Activated CD8-positive, alpha-beta memory T cell treated with anti-CD3 and anti-CD28 coated beads for 48 hours (primary cell): ENCODE measurements at regions not wholly inside any gene's neighbourhood (a gene's known extent, or its start where the extent isn't known, plus 50 kb on each side); places are given as distances from the start of the nearest gene placed in this dataset.

Experiments
- DNase-seq, 3 experiments: peaks; one replicate each; pipeline ENCODE4 v3.0.0-alpha.2; 2020; ENCODE audit warnings: low read depth in 2 of 3, low spot score in 2 of 3

DNA sequence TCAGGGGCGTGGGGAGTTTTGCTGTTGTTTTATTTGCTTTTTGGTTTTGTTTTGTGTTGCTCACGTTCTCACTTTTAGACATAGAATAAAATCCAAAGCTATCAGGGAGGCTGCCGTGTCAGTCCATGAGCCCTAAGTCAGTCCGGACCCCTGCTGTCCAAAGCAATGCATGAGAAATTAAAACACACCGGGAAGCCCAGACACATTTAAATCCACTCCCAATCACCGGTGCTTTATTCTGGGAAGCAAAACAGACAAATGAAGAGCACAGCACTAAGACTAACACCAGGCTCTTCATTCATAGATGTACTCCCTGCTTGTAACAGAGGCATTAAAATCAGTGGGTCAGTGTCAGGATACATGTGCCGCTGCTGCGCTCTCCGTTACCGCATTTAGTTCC lies 180.9 kb downstream of the IRX2 start:
- DNase-seq: no peak

DNA sequence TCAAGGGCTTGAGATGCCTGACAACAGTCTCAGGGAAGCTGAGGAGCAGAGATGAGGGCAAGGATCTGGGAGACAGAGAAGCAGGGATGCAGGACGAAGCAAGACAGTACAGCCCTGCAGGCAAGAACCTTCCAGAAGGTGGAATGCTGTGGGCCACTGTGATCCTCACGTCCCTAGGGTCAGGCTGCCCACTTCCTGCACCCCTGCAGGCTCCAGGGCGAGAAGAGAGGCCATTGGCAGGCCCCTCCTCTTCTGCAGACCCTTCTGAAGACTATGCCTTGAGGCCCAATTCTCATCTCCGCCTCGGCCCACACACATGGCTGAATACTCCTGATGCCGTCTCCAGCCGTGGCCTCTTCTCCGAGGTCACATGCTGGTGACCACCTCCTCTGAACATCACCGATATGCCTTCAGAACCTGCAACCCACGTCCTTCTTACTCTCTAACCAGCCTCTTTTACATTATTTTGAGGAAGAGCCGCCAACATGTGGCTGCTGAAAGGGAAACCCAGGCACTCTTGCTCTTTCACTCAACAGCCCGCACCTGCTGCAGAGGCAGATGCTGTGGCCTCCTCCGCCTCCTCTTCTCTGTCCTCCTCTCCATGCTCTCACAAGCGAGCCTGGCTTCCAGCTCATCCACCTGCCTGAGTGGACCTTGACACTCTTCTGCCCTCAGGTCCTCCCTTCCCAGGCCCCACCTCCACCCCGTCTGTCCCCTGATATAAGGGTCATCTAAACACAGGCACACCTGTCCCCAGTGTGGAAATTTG lies 181.5 kb downstream of the IRX2 start:
- DNase-seq: no peak

DNA sequence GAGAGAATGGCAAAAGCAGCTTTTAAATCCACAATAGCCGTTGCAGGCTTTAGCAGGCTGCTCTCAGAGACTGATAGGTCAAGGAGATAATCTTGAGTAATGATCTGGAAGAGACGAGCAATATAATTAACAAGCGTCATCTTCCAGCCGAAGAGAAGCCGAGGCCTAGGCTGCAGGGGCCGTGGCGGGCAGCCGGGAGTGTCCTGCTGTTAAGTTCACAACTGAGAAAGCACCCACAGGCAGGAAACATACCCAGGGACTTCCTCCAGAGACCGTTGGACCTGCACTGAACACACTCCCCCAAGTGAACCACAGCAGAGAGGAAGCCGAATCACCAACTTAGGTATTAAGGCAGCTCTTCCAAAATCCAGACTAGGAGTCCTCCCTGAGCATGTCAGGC lies 182.3 kb downstream of the IRX2 start:
- no peak for DNase-seq

DNA sequence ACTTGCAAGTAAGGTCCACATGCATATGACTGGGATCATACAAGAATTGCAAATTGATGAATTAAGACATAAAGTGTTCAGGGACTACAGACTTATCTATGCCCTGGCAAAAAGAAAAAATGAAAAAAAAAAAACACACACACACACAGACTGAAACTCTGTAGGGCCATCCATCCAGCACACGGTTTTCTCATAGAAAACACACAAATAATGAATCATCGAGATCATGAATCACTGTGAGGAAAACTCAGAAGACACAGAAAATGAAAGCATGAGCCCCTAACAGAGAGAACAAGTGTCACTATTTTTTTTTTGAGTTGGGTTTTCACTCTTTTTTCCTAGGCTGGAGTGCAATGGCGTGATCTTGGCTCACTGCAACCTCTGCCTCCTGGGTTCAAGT lies 185.2 kb downstream of the IRX2 start:
- DNase-seq: no peak

DNA sequence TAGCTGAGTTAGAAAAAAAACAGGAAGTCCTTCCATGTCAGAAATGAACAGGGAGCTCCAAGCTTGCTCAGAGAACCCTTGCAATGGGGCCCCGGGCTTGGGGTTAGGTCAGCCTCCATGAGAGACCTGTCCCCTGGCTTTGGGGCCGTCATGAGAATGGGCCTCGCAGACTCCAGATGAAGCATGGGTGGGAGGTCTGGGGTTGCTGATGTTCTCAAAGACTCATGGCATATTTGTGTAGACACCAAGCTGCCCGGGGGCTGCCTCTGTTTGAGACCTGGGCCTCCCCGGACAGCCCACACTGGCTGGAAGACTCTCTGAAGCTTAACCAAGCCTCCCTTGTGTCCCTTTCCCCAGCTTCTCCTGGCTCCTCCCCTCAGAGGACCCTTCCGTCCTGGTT lies 186.3 kb downstream of the IRX2 start:
- no peak for DNase-seq

DNA sequence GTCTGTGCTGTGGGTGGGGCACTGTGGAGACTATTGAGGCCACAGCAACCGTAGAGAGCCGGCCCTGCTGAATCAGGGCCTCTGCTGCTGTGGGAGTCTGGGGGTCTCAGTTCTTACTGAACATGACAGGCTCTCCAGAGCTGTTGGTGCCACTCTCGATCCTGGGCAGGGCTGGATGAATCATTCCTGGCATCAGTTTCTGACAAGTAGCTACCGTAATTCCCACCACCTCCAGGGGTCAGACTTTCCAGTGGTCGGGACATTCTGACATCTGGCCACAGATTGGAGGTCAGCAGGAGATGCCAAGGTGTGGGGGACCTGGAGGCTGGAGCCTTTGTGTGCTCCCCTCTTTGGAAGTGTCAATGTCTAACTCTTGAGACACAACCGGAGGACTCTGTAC lies 188.4 kb downstream of the IRX2 start:
- no peak for DNase-seq

DNA sequence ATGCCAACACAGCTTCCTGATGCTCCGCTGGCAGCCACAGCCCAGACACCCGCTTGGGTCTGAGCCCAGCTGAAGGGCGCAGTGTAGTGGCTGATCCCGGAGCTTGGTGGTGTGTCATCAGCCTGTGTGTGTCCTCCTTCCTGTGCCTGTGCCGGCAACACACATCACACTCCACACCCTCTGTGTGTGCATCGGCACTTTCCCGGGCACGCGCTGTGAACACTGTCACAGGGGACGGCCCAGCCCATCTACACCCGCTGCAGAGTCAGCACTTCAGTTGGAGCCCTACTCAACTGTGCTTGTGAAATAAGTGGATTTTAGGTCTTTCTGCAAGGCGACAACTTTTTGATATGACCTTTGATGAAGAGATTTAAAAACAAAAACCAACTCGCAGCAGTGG lies 189.4 kb downstream of the IRX2 start:
- DNase-seq: no peak

DNA sequence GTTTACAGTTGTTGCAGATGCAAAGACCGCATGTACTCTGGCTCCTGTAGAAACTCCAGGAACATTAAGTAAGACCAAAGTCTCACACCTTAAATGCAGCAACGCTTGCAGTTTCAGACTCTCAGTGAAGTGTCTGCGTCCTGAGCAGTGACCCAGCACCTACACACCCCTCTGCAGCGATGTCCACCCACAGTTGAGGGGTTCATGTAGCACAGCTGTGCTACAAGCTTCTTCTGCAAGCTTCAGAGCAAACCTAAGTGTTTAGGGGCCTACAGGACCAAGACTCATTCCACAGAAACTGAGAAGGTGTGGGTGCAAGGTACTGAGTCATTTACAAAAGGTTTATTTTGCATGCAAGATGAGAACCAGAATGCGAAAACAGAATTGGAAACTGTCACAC lies 191.0 kb downstream of the IRX2 start:
- no peak for DNase-seq

DNA sequence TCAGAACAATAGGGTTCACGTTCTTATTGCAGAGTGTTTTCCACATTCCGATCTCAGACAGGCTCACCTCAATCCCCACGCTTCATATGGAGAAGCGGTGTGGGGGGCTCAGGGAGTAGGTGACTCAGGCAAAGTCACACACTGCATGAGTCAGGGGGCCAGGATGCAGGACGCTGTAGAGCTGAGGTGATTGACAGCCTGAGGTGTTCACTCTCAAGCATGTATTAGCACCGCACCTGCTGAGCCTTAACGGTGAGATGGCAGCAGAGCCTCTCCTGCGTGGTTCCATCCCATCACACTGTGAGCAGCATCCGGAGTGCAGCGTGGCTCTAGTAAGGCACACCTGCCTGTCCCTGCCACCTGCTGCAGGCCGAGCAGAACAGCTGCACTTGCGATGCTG lies 194.0 kb downstream of the IRX2 start:
- DNase-seq: no peak

DNA sequence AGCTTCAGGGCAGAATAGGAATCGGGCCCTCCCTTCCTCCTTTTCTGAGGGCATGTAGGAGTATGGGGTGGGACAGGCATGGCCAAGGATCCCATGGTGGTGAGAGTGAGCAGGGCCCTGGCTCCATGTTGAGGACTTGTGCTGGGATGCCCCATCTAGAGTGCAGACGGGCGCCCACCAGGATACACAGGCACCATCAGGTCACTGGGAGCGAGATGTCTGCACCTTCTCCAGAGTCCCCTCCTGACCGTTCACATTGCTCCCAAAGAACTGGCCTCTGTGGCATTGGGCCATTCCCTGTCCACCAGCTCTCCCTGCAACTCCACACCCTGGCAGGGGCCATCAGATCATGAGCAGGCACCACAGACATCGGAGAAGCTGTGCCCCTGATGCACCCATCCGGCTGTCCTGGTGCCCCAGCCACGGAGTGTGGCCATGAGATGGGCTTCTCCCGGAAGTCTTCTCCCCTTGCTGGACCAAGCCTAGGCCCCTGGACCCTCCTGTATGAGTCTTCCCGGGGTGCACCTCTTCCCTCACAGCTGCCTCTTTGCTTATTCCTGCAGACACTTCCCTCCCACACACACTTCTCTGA lies 195.0 kb downstream of the IRX2 start:
- no peak for DNase-seq

DNA sequence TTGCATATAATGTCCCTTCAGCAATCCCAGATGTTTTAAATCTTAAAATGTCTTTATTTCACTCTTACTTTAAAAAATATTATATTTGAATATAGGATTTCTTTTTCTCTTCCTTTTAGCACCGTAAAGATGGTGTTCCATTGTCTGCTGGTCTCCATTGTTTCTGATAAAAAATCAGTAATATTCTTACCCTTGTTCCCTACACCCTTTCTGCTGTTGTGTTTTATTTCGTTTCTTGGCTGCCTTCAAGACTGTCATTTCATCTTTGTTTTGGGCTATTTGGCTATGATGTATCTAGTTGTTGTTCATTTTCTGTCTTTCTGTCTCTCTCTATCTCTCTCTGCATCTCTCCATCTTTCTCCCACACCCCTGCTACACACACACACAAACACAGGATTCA lies 197.9 kb downstream of the IRX2 start:
- no peak for DNase-seq

DNA sequence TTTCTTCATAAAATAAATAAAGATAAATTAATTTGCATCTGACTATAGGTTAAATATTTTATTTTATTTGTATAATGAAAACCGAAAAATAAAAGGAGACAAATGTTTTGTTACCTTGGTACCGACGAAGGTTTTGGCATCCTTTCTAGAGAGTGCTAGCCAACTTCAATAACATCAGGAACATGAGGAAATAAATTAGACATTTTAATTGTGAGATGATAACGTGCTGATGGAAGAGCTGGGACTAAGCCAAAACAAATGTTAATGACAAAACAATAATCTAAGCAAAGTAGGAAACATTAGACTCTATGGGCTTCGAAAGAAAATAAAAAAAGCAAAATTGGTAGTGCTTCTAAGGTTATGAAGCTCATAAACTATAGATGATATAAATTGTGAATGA lies 201.0 kb downstream of the IRX2 start:
- no peak for DNase-seq

DNA sequence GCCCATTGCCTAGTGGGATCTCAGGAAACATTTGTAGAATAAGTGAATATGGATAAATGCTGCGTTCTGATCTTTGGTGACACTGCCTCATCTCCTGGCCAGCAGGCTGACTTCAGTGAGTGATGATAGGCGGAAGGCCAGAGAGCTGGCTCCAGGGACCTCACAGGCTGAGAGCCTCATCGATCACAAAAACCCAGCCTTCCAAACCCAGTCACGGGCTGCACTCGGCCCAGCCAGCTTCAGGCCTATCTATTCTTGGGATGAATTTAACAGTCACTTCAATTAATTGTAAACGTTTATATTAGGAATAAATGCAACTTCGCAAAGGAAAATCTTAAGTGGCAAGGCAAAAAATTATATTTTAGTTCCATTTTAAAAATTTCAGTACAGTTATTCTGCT lies 201.6 kb downstream of the IRX2 start:
- DNase-seq: no peak

DNA sequence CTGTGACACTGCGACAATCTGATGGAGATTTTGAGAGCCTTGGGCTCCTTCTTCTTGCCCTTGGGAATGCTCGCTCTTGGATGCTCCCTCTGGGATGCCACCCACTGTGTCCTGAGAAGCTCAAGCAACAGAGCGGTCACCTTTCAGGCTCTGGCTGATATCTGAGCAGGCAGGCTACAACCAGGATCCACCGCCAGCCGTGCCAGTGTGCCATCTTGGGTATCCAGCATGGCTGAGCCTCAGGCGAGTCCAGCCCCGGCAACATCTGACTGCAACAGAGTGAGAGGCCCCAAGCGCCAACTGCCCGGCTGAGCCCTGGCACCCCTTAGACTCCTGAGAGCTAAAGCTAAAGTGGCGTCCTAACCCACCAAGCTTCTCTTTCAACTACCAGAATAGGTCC lies 202.1 kb downstream of the IRX2 start:
- DNase-seq: no peak

DNA sequence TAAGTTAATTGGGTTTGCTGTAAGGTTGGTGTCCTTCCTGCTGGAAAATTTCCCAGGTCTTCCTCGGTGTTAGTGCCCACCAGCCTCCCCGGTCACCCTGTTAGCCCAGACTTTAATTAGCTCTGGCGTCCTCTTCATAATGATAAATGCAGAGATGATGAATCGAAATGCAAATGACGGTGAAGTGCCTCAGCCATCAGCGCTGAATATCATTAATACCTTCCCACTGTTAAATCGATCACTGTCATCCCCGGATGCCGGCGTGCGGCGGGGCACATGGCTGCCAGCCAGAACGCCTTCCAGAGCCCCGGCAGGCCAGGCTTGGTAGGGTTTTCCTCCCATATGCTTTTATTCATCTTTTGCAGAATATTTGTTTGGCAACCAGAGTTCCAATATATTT lies 204.5 kb downstream of the IRX2 start:
- DNase-seq: no peak

DNA sequence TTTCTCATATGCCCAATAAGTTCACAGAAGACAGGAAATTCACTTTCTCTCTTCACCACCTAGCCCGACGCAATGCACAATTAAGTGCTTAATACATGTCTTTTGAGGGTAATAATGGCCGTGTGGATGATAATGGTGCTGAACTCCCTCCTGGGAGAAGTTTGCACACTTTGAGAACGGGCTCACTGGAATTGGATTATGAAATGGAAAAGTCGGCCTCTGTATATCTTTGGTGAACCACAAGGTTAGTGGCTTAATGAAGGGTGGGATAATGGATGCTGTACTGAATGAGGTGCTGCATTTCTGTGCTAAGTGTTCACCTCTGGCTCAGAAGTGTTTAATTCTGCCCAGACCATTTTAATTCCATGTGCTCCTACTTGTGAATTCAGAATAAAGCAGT lies 207.5 kb downstream of the IRX2 start:
- no peak for DNase-seq

DNA sequence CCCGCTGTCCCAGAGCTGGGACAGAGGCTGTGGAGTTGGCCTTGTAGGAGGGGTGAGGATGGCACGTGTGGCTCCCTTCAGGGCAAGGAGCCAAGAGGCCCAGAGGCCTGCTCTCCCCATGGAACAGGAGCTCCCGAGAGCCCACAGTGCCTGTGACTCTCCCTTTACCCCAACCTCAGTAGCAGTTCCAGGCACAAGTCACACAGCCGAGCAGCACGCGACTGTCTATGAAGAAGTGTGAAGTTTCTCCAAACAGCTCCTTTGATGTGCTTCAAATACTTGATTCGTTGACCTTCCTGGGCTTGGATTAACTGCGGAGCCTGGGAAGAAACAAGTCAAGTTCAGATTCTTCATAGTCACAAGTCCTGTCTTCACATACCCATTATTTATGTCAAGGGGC lies 208.7 kb downstream of the IRX2 start:
- no peak for DNase-seq

DNA sequence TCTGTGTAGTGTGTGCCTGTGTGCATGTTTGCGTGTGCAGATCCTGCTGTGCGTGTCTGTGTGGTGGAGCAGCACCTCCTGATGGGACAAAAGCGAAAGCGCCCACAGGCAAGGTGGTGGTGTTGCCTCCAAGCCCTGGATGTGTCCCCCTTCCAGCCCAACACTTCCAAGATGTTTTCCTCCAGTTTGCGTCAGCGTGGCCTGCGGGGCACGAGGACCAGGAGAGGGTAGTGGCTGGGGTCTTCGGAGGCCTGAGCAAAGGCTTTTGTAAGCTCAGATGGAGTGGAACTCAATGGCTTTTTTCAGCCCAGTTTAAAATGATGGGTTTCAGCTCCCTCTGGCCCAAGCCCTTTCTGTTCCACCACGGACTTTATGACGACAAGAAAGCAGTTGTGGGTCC lies 209.5 kb downstream of the IRX2 start:
- no peak for DNase-seq

DNA sequence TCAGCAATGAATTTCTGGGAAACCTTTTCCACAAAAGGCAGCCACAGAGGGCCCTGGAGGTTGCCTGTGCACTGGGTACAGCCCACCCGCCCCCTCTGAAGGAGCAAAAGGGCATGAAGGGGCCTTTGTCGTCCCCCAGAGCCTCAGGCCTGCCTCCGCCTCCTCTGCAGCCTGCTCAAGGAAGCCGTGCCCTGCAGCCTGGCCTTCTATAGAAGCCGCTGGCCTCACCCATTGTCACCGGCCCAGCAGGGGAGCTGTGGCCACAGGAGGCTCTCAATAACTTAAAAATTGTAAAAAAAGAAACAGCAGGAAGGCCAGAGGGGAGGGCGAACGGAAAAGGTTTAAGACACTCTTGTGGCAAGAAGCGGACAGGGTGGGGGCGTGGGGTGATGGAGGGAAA lies 213.3 kb downstream of the IRX2 start:
- no peak for DNase-seq

DNA sequence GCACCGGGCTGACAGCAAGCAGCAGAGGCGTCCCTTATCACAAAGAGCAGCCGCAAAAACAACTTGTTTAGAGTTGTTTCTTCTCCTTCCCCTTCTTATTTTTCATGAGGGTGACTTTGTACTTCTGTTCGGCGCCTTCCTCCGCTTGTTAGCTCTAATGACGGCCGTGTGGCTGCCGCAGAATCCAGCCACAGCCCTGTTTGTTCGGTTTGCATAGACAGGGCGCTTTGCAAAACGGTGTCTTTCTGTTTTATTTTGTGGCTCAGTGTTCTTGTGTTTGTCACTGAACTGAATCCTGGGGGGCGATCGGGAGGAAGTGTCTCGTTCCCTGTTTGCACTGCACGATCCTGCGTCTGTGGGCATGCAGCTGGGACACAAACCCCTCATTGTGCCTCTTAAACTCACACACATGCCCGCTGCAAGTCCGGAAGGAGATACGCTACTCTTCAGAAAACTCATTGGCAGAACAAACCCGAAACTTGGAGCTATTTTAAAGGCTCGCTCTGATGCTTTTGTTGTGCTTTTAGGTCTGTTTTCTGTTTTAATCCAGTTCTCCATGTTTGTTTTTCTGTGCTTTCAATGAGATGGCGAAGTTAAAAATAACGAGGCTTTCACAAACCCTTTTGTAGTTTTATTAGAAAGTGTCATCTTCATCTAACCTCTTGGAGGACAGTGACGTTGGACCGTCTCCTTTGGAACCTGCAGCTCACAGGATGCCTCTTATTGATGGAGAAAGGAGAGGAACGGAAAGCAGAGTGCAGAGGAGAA lies 213.9 kb downstream of the IRX2 start:
- no peak for DNase-seq

DNA sequence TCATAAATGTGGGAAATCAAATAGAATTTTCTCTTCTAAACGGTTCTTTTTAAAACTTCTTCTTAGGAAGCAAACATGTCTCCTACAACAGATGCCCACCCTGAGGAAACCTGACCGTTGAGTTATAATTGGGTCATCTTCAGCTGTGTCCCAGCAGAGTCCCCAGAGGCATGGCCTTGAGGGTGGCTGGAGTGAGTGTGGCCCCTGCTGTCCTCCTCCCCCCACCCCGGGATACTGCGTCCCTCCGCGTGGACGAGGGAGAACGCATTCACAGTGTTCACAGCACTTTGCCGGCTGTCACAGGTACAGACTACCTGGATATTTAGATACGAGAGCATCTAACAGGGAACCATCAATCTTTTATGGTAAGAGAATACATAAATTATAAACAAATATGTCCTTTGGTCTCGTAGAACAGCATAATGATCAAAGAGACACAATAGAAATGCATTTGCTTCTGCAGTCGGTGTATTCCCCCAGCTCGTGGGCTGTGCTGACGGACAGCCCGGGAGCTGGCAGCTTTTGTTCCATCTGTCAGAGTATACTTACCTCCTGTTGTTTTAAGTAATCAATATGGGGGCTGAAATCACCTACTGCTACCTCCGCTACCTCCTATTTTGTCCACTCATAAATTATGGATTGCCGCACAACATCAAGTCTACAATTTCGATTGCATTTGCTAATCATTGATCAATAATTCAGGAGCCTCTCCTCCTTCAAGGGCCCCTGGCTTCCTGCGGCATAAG lies 214.7 kb downstream of the IRX2 start:
- DNase-seq: no peak

DNA sequence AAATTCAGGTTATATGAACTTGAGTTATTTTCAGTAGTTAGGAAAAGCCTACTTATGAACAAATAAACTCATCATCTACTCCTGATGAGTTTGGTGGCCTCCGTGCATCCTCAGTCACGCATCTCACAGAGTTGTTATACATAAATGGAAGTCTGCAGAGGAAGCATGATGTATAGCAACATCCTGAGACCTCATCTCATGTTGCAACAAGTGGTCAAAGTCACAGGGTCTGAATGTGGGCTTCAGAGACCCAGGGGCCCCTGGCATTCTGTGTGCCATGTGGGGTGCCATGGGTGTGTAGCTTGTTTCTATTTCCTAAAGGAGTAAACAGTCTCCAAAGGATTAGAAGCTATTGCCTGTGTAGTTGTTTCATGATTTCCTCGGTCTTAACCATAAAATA lies 216.5 kb downstream of the IRX2 start:
- DNase-seq: no peak
